CD4-positive, alpha-beta memory T cell (primary cell): ENCODE measurements at regions not wholly inside any gene's neighbourhood (a gene's known extent, or its start where the extent isn't known, plus 50 kb on each side); places are given as distances from the start of the nearest gene placed in this dataset.
"Not testable (repeated sequence)": the region's sequence is repeated elsewhere in the genome, so short reads cannot be mapped to it uniquely, and the experiment has no call there.

Source experiments
- CTCF ChIA-PET: fragments of 350-600 bp; sonication (Branson Sonifier 250); formaldehyde crosslinking; loops from one replicate; lab custom pipeline; 2021; ENCODE audit warnings: inconsistent platforms; ENCODE audit not compliant: partially characterized antibody; lab: Charles Lee
- POLR2A ChIA-PET: fragments of 350-600 bp; sonication (Branson Sonifier 250); formaldehyde crosslinking; loops from one replicate; lab custom pipeline; 2021; ENCODE audit not compliant: partially characterized antibody; lab: Charles Lee
- DNase-seq, 5 donors: peaks; one replicate each; pipeline versions ENCODE4 v3.0.0 to v3.0.0-alpha.2; 2020 to 2022; ENCODE audit warnings: mixed read lengths in 1 of 5
- H3K27ac ChIP-seq: one replicate; pipeline ENCODE4 v1.7.0; 2013; ENCODE audit warnings: low read depth, low read length
- H3K27me3 ChIP-seq: 2 replicates; pipeline ENCODE4 v1.7.0; 2013; ENCODE audit warnings: mild to moderate bottlenecking, low read length, moderate library complexity; ENCODE audit not compliant: insufficient read depth
- H3K36me3 ChIP-seq: 2 replicates; pipeline ENCODE4 v1.7.0; 2013; ENCODE audit warnings: mild to moderate bottlenecking, low read length, moderate library complexity; ENCODE audit not compliant: insufficient read depth
- H3K4me1 ChIP-seq: 2 replicates; pipeline ENCODE4 v1.7.0; 2013; ENCODE audit warnings: mild to moderate bottlenecking, low read length, moderate library complexity; ENCODE audit not compliant: insufficient read depth
- H3K4me3 ChIP-seq, 2 donors: one replicate each; pipeline ENCODE4 v1.7.0; 2013; ENCODE audit warnings: low read length in 2 of 2, mild to moderate bottlenecking in 1 of 2
- H3K9me3 ChIP-seq, 2 donors: one replicate each; pipeline ENCODE4 v1.7.0; 2013; ENCODE audit warnings: low read length in 2 of 2, control low read depth in 1 of 2; ENCODE audit not compliant: control insufficient read depth in 1 of 2
- H3K27ac Mint-ChIP-seq, 7 donors: one replicate each; pipeline ENCODE4 v1.8.0; 2020 to 2021; ENCODE audit warnings: mixed read lengths in 7 of 7, mild to moderate bottlenecking in 6 of 7, inconsistent platforms in 3 of 7, moderate library complexity in 3 of 7
- H3K27me3 Mint-ChIP-seq, 2 donors: one replicate each; pipeline ENCODE4 v1.8.0; 2020 to 2021; ENCODE audit warnings: mixed read lengths in 2 of 2
- H3K36me3 Mint-ChIP-seq, 2 donors: one replicate each; pipeline ENCODE4 v1.8.0; 2020 to 2021; ENCODE audit warnings: mixed read lengths in 2 of 2, inconsistent platforms in 1 of 2, mild to moderate bottlenecking in 1 of 2
- H3K4me1 Mint-ChIP-seq, 4 donors: one replicate each; pipeline ENCODE4 v1.8.0; 2020 to 2021; ENCODE audit warnings: mixed read lengths in 4 of 4, mild to moderate bottlenecking in 1 of 4
- H3K4me3 Mint-ChIP-seq, 8 donors: one replicate each; pipeline ENCODE4 v1.8.0; 2020 to 2021; ENCODE audit warnings: mixed read lengths in 8 of 8, mild to moderate bottlenecking in 7 of 8, moderate library complexity in 6 of 8, inconsistent platforms in 3 of 8
- H3K9me3 Mint-ChIP-seq, 8 donors: one replicate each; pipeline ENCODE4 v1.8.0; 2020 to 2021; ENCODE audit warnings: mixed read lengths in 8 of 8, mild to moderate bottlenecking in 5 of 8, inconsistent platforms in 3 of 8, moderate library complexity in 1 of 8
- intact Hi-C: fragments of 100-400 bp; cut with micrococcal nuclease; formaldehyde crosslinking; loops from one replicate; pipeline ENCODE4 v1.15.1; 2023

DNA sequence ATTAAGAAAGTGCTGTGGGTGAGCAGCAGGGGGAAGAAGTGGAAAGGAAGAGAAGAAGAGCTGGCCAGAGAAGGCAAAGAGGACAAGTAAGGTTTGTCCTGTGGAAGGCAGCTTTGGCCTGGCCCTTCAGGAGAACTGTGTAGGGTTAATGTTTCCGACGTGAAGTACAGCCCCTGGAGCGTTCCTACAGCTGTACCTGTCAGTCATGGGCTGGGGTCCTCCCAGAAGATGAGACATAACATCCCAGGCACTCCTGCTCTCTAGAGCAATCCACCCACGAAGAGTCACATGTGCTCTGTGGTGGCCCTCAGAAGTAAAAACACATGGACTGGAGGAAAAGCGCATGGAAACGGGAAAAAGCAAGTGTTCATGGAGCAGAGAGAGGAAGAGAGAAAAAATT, 237.4 kb downstream of the CAAP1 start:
- no peak overlapping the region for H3K27ac Mint-ChIP-seq
- Histone ChIP-seq H3K27me3 (no peaks in the 10 kb centered on the region), H3K27ac (no peak overlapping the region), H3K36me3 (no peaks in the 10 kb centered on the region), H3K9me3 (no peaks in the 10 kb centered on the region), H3K4me1 (no peaks in the 10 kb centered on the region), H3K4me3 (no peak overlapping the region)
- no peaks in the 10 kb centered on the region for H3K27me3 Mint-ChIP-seq
- no peaks in the 10 kb centered on the region for H3K36me3 Mint-ChIP-seq
- ChIA-PET CTCF (no interaction called here), POLR2A (no interaction called here)
- intact Hi-C loops = no loop called here
- no peak overlapping the region for H3K4me3 Mint-ChIP-seq
- DNase-seq = no peak
- H3K4me1 Mint-ChIP-seq = no peaks in the 10 kb centered on the region
- peaks cover 0 to 5% (median 0%) of the 10 kb centered on the region in 8 donors for H3K9me3 Mint-ChIP-seq

DNA sequence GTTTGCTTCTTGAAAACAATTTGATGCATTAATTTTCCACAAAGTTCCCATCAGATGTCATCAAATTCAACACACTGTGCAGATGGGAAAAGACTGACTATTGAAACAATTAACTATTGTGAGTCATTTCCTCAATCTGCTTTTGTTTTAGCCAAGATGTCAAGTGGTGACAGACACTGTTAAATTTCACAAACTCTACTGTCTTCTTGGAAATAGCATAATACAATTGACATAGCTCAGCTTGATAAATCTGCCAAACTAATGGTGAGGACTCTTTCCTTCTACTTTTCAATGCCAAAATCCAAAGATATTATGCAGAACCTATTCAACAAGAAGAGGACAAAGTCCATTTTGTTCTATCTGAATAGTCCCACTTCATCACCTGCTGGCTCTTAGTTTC, 242.3 kb downstream of the CAAP1 start:
- Histone ChIP-seq H3K9me3 (no peaks in the 10 kb centered on the region), H3K27me3 (no peaks in the 10 kb centered on the region), H3K4me3 (no peak overlapping the region), H3K27ac (no peak overlapping the region), H3K36me3 (no peaks in the 10 kb centered on the region), H3K4me1 (no peaks in the 10 kb centered on the region)
- H3K27me3 Mint-ChIP-seq = peaks cover 0 to 2% of the 10 kb centered on the region in 2 donors
- H3K9me3 Mint-ChIP-seq = peaks cover 0 to 5% (median under 1%) of the 10 kb centered on the region in 8 donors
- H3K4me1 Mint-ChIP-seq = no peaks in the 10 kb centered on the region
- CTCF ChIA-PET = no interaction called here
- POLR2A ChIA-PET = no interaction called here
- DNase-seq = no peak
- H3K4me3 Mint-ChIP-seq = no peak overlapping the region
- H3K27ac Mint-ChIP-seq = no peak overlapping the region
- H3K36me3 Mint-ChIP-seq = no peaks in the 10 kb centered on the region
- intact Hi-C loops = no loop called here

DNA sequence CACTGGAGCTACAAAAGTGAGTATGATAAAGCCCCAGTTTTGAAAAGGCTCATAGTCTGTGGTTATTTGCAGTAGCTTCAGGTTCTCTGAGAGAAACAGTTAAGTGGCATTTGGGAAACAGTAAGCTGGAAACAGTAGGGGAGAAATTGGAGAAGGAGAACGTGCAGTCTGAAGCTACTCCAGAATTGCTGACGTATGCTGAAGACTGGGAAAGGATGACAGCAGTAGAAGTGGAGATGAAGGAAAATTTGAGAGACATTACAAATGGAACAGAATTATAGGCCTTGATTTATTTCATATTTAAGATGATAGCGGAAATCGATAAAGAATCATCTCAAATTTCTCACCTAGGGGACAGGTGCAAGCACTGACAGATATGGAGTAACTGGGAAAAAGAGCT, 248.8 kb downstream of the CAAP1 start:
- Mint-ChIP-seq H3K36me3 (no peaks in the 10 kb centered on the region), H3K27ac (no peak overlapping the region), H3K27me3 (peaks cover 0 to 2% of the 10 kb centered on the region in 2 donors), H3K4me3 (no peak overlapping the region), H3K9me3 (peaks cover 0 to 3% (median 0%) of the 10 kb centered on the region in 8 donors), H3K4me1 (peaks cover 0 to 2% (median 0%) of the 10 kb centered on the region in 4 donors)
- H3K27ac ChIP-seq = no peak overlapping the region
- DNase-seq = no peak
- H3K36me3 ChIP-seq = no peaks in the 10 kb centered on the region
- CTCF ChIA-PET = no interaction called here
- no peaks in the 10 kb centered on the region for H3K4me1 ChIP-seq
- no peaks in the 10 kb centered on the region for H3K9me3 ChIP-seq
- no peak overlapping the region for H3K4me3 ChIP-seq
- POLR2A ChIA-PET = no interaction called here
- intact Hi-C loops = no loop called here
- H3K27me3 ChIP-seq = no peaks in the 10 kb centered on the region

GRCh38 chr9:26639761-26640160, 252.8 kb downstream of the CAAP1 start:
- intact Hi-C loops = no loop called here
- peaks cover 0 to 2% (median 0%) of the 10 kb centered on the region in 4 donors for H3K4me1 Mint-ChIP-seq
- no peak for DNase-seq
- H3K36me3 Mint-ChIP-seq = no peaks in the 10 kb centered on the region
- H3K27me3 Mint-ChIP-seq = no peaks in the 10 kb centered on the region
- ChIA-PET CTCF (no interaction called here), POLR2A (no interaction called here)
- Histone ChIP-seq H3K4me3 (no peak overlapping the region), H3K27me3 (no peaks in the 10 kb centered on the region), H3K36me3 (no peaks in the 10 kb centered on the region), H3K27ac (no peak overlapping the region), H3K4me1 (no peaks in the 10 kb centered on the region), H3K9me3 (no peaks in the 10 kb centered on the region)
- no peak overlapping the region for H3K4me3 Mint-ChIP-seq
- no peak overlapping the region for H3K27ac Mint-ChIP-seq
- H3K9me3 Mint-ChIP-seq = peaks cover 0 to 7% (median 0%) of the 10 kb centered on the region in 8 donors

DNA sequence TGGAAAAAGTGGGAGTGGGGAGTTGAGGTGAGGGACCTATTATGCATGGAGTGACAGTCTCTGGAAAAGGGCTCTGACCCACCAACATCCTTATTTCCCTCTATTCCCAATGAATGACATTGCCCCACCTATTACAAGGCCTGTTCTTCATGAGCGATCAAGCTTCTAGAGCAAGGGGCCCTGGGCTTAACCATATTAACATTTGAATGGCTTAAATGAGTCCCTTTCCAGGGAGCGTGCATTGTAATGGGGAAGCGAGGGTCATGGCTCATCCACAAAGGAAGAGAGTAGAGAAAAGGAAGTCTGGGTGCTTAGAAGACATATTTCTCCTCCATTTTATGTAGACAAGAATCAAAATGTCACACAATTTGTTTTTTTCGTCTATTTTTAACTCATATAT, 255.5 kb downstream of the CAAP1 start:
- peaks cover 0 to 2% (median 0%) of the 10 kb centered on the region in 4 donors for H3K4me1 Mint-ChIP-seq
- H3K9me3 Mint-ChIP-seq = peaks cover 0 to 7% (median 3%) of the 10 kb centered on the region in 8 donors
- intact Hi-C loops = no loop called here
- H3K27ac Mint-ChIP-seq = no peak overlapping the region
- Histone ChIP-seq H3K27me3 (no peaks in the 10 kb centered on the region), H3K27ac (no peak overlapping the region), H3K4me3 (no peak overlapping the region), H3K9me3 (no peaks in the 10 kb centered on the region), H3K4me1 (no peaks in the 10 kb centered on the region), H3K36me3 (no peaks in the 10 kb centered on the region)
- no peaks in the 10 kb centered on the region for H3K27me3 Mint-ChIP-seq
- ChIA-PET POLR2A (no interaction called here), CTCF (no interaction called here)
- no peak overlapping the region for H3K4me3 Mint-ChIP-seq
- DNase-seq = no peak
- no peaks in the 10 kb centered on the region for H3K36me3 Mint-ChIP-seq

GRCh38 chr9:26613851-26614350, 278.7 kb downstream of the CAAP1 start:
- POLR2A ChIA-PET, H3K36me3 Mint-ChIP-seq, DNase-seq, H3K27ac ChIP-seq, H3K4me1 Mint-ChIP-seq, H3K9me3 ChIP-seq, H3K4me3 Mint-ChIP-seq, H3K27me3 ChIP-seq, CTCF ChIA-PET, H3K9me3 Mint-ChIP-seq, intact Hi-C loops, H3K36me3 ChIP-seq, H3K4me3 ChIP-seq, H3K4me1 ChIP-seq, H3K27me3 Mint-ChIP-seq, H3K27ac Mint-ChIP-seq: not testable (repeated sequence)

GRCh38 chr9:26612211-26612610, 280.4 kb downstream of the CAAP1 start:
- no peaks in the 10 kb centered on the region for H3K4me1 Mint-ChIP-seq
- intact Hi-C loops = no loop called here
- Histone ChIP-seq H3K27ac (no peak overlapping the region), H3K9me3 (no peaks in the 10 kb centered on the region), H3K36me3 (no peaks in the 10 kb centered on the region), H3K4me1 (no peaks in the 10 kb centered on the region), H3K27me3 (no peaks in the 10 kb centered on the region), H3K4me3 (no peak overlapping the region)
- no peak for DNase-seq
- peaks cover 0 to 2% (median 0%) of the 10 kb centered on the region in 8 donors for H3K9me3 Mint-ChIP-seq
- no peak overlapping the region for H3K27ac Mint-ChIP-seq
- H3K36me3 Mint-ChIP-seq = no peaks in the 10 kb centered on the region
- POLR2A ChIA-PET = no interaction called here
- CTCF ChIA-PET = no interaction called here
- no peaks in the 10 kb centered on the region for H3K27me3 Mint-ChIP-seq
- no peak overlapping the region for H3K4me3 Mint-ChIP-seq

DNA sequence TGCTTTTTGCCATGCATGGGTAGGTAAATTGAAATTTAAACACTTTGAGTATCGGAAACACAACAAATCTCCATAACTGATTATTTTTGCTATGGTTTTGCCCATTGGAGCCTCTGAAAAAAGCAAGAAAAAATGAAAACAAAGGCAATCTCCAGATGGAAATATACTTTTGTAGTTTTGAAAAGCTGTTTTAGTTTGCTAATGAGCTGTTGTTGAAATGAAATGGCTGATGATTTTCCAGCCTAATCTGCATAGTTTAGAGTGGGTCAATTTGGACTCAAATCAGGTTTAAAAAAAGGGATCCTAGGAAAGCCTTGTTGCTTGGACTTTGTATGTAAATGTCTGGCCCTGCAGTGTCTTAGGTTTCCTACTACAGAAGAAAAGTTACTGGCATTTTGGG, 285.8 kb downstream of the CAAP1 start:
- intact Hi-C loops = no loop called here
- no peaks in the 10 kb centered on the region for H3K36me3 ChIP-seq
- POLR2A ChIA-PET = no interaction called here
- no peaks in the 10 kb centered on the region for H3K4me1 ChIP-seq
- H3K9me3 Mint-ChIP-seq = no peaks in the 10 kb centered on the region
- H3K27me3 ChIP-seq = no peaks in the 10 kb centered on the region
- no peaks in the 10 kb centered on the region for H3K4me1 Mint-ChIP-seq
- no peak overlapping the region for H3K4me3 ChIP-seq
- H3K27ac ChIP-seq = no peak overlapping the region
- DNase-seq = no peak
- no peaks in the 10 kb centered on the region for H3K27me3 Mint-ChIP-seq
- no peak overlapping the region for H3K4me3 Mint-ChIP-seq
- no peaks in the 10 kb centered on the region for H3K9me3 ChIP-seq
- no peaks in the 10 kb centered on the region for H3K36me3 Mint-ChIP-seq
- CTCF ChIA-PET = no interaction called here
- H3K27ac Mint-ChIP-seq = no peak overlapping the region
